ENCODE measurements at regions not wholly inside any gene's neighbourhood (a gene's known extent, or its start where the extent isn't known, plus 50 kb on each side); places are given as distances from the start of the nearest gene placed in this dataset.

DNA sequence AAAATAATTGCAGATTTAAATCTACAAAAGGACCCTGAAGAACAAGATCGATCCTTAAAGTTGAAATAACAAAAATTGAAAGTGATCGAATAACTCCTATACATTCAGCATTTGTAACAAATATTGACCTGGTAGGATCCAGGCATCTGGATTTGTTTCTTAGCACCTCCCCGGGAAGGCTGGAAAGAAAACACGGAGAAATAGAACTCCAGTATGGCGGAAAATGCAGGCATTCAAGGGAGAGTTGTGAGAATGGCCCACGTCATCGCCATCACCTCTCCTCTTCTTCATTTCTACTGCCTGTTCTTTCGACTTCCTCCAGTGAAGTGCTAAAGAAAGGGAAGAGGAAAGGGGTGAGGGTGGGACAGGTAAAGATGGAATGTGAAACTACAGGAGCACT, 242.3 kb upstream of the TFAP2D start:
- H3K9me3 ChIP-seq (ENCODE audit: low read length): no peaks in the 10 kb centered on the region
- H3K27me3 ChIP-seq (ENCODE audit: control insufficient read depth in 1 of 2, insufficient read depth in 2 of 2, low read length in 2 of 2): no peaks in the 10 kb centered on the region
- no peaks in the 10 kb centered on the region for H3K4me1 ChIP-seq (ENCODE audit: insufficient read depth, low read length)
- H3K9ac ChIP-seq (ENCODE audit: low read length): no peak overlapping the region
- H3K27ac ChIP-seq (ENCODE audit: low read depth, low read length): no peak overlapping the region
- H3K4me3 ChIP-seq (ENCODE audit: low read depth in 1 of 2, low read length in 2 of 2): no peak overlapping the region
- no peaks in the 10 kb centered on the region for H3K36me3 ChIP-seq (ENCODE audit: insufficient read depth, low read length)

DNA sequence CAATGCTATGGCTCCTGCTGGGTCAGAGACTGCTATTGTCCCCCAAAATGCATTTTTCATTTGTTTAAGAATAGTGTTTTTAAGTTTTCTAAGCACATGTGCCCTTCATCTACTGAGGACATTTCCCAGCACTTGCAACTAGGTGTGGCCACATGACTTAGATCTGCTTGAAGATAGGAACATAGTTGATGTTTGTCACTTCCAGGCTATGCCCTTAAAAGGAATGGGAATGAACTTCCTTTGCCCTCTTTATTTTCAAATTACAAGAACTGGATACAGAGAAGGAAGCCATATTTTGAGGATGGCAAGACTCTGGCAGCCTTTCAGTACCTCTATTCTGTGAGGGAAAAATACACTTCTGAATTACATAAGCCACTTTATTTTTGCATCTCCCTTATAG, 203.0 kb upstream of the TFAP2D start:
- no peaks in the 10 kb centered on the region for H3K36me3 ChIP-seq (ENCODE audit: insufficient read depth, low read length)
- H3K4me3 ChIP-seq (ENCODE audit: low read depth in 1 of 2, low read length in 2 of 2): no peak overlapping the region

DNA sequence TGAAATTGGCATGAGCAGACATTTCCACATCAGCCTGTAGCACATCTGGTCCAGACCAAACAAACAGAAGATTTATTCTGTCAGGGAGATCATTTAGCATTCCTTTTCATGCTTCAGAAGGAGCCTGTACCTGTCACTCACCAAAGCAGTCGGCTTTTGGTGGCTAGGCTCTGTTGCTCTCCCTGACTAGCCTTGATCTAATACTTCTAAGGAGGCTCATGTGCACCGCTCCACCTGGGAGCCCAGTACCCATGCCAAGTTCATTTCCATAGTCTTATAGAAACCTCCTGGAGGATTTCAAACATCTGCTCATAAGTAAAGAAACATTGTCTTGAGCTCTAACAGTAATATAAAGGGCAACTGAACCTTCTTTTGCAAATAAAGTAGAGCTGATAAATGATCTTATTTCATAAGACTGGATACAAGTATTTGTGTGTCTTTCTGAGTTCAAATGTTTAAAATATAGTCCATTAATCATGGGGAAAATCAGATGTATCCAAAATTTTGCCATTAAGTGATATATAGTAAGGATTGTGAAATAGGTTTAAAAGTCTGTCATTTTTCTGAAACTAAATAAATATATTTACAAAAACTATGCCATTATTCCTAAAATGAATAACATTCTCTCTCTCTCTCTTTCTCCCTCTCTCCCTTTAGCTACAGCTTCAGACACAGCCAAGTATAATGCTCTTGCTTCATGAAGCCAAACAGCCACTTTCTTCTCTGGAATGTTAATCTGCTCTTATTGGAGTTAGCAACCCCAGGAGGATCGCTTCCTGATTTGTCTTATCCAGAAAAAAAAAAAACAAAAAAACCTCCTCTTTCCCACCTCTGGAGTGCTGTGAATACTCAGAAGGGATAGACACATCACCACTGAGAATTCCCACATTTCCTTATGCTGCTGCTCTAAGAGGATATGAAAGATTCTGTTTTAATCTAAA, 192.7 kb upstream of the TFAP2D start:
- Histone ChIP-seq H3K27ac (ENCODE audit: low read depth, low read length) (no peak overlapping the region), H3K36me3 (ENCODE audit: insufficient read depth, low read length) (no peaks in the 10 kb centered on the region), H3K4me3 (ENCODE audit: low read depth in 1 of 2, low read length in 2 of 2) (no peak overlapping the region), H3K4me1 (ENCODE audit: insufficient read depth, low read length) (no peaks in the 10 kb centered on the region), H3K9me3 (ENCODE audit: low read length) (no peaks in the 10 kb centered on the region), H3K9ac (ENCODE audit: low read length) (no peak overlapping the region), H3K27me3 (ENCODE audit: control insufficient read depth in 1 of 2, insufficient read depth in 2 of 2, low read length in 2 of 2) (no peaks in the 10 kb centered on the region)

More for the DNA sequence above, 203.0 kb upstream of the TFAP2D start:
- H3K9ac ChIP-seq (ENCODE audit: low read length): no peak overlapping the region
- no peak overlapping the region for H3K27ac ChIP-seq (ENCODE audit: low read depth, low read length)
- H3K9me3 ChIP-seq (ENCODE audit: low read length): no peaks in the 10 kb centered on the region
- H3K27me3 ChIP-seq (ENCODE audit: control insufficient read depth in 1 of 2, insufficient read depth in 2 of 2, low read length in 2 of 2): no peaks in the 10 kb centered on the region
- no peaks in the 10 kb centered on the region for H3K4me1 ChIP-seq (ENCODE audit: insufficient read depth, low read length)

DNA sequence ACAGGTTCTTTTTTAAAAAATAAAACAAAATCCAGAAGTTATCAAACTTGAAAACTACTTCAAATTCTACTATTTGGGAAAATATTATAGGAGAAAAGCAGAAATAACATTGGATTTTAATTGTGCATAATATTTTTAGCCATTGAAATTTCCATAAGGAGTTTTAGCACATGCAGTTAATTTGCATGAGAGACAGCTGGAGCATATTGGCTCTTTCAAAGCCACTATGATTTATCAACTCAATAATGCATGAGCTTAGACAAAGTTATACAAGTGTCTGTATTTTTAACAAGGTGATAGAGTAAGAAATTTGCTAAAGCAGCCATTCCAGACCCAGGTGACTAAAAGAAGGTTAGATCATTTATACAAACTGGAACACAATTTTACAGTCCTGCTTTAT, 189.0 kb upstream of the TFAP2D start:
- Histone ChIP-seq H3K4me1 (ENCODE audit: insufficient read depth, low read length) (no peaks in the 10 kb centered on the region), H3K27ac (ENCODE audit: low read depth, low read length) (no peak overlapping the region), H3K9ac (ENCODE audit: low read length) (no peak overlapping the region), H3K36me3 (ENCODE audit: insufficient read depth, low read length) (no peaks in the 10 kb centered on the region), H3K9me3 (ENCODE audit: low read length) (no peaks in the 10 kb centered on the region), H3K27me3 (ENCODE audit: control insufficient read depth in 1 of 2, insufficient read depth in 2 of 2, low read length in 2 of 2) (no peaks in the 10 kb centered on the region), H3K4me3 (ENCODE audit: low read depth in 1 of 2, low read length in 2 of 2) (no peak overlapping the region)

DNA sequence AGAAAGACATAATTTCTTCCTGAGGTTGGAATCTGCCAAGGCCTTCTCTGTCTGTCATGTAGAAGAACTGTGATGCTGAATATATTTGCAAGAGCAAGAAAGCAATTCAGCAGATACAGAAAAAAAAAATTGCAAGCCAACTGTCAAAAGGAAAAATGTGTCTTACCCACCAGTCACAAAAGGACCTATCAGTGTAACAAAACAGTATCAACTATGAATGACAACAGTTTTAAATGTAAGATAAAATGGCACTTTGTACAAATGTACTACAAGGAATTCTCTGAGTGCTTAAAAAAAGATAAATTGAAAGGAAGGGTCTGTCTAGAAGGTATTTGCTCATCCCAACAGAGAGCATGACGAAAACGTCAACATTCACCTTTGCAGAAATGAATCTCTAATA, 185.3 kb upstream of the TFAP2D start:
- no peaks in the 10 kb centered on the region for H3K27me3 ChIP-seq (ENCODE audit: control insufficient read depth in 1 of 2, insufficient read depth in 2 of 2, low read length in 2 of 2)
- H3K36me3 ChIP-seq (ENCODE audit: insufficient read depth, low read length): no peaks in the 10 kb centered on the region
- no peaks in the 10 kb centered on the region for H3K4me1 ChIP-seq (ENCODE audit: insufficient read depth, low read length)
- no peaks in the 10 kb centered on the region for H3K9me3 ChIP-seq (ENCODE audit: low read length)
- H3K9ac ChIP-seq (ENCODE audit: low read length): no peak overlapping the region
- H3K4me3 ChIP-seq (ENCODE audit: low read depth in 1 of 2, low read length in 2 of 2): no peak overlapping the region
- no peak overlapping the region for H3K27ac ChIP-seq (ENCODE audit: low read depth, low read length)

DNA sequence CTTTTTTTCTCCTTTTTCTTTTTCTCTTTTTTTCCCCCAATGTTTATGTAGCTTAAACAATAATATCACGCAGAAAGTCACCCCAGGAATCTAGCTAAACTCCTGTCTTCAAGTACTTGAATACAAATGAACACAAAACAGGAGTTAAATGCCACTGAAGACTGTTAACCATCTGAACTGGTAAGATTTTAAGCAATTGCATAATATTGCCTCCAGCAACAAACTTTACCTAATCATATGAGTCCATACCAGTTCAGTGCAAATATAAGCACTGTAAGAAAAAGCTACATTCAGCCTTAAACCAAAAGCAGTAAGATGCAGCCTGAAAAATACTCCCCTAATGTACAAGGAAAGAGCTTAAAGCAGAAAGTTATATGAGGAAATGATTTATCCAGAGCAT, 173.9 kb upstream of the TFAP2D start:
- H3K27me3 ChIP-seq (ENCODE audit: control insufficient read depth in 1 of 2, insufficient read depth in 2 of 2, low read length in 2 of 2): no peaks in the 10 kb centered on the region
- no peak overlapping the region for H3K4me3 ChIP-seq (ENCODE audit: low read depth in 1 of 2, low read length in 2 of 2)
- no peaks in the 10 kb centered on the region for H3K36me3 ChIP-seq (ENCODE audit: insufficient read depth, low read length)
- H3K9ac ChIP-seq (ENCODE audit: low read length): no peak overlapping the region
- H3K27ac ChIP-seq (ENCODE audit: low read depth, low read length): no peak overlapping the region
- no peaks in the 10 kb centered on the region for H3K9me3 ChIP-seq (ENCODE audit: low read length)
- no peaks in the 10 kb centered on the region for H3K4me1 ChIP-seq (ENCODE audit: insufficient read depth, low read length)

DNA sequence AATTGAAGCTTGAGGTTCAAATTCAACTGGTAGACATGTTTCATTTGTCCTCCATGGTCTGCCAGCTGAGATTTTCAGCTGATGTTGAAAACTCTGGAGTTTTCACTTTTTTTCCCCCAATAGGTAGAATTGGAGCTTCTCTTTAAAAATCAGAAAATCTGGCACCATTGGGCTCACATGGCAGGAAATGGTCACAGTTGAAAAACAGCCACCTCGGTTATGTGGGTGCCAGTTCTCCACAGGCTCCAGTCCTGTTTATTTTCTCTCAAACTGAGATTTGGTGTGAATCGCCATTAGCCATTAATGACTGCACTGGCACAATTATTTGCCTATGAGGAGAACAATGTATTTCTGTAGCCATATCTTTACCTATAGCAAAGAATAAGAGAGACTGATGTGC, 171.4 kb upstream of the TFAP2D start:
- Histone ChIP-seq H3K9ac (ENCODE audit: low read length) (no peak overlapping the region), H3K27me3 (ENCODE audit: control insufficient read depth in 1 of 2, insufficient read depth in 2 of 2, low read length in 2 of 2) (no peaks in the 10 kb centered on the region), H3K9me3 (ENCODE audit: low read length) (no peaks in the 10 kb centered on the region), H3K4me3 (ENCODE audit: low read depth in 1 of 2, low read length in 2 of 2) (no peak overlapping the region), H3K4me1 (ENCODE audit: insufficient read depth, low read length) (no peaks in the 10 kb centered on the region), H3K27ac (ENCODE audit: low read depth, low read length) (no peak overlapping the region), H3K36me3 (ENCODE audit: insufficient read depth, low read length) (no peaks in the 10 kb centered on the region)

DNA sequence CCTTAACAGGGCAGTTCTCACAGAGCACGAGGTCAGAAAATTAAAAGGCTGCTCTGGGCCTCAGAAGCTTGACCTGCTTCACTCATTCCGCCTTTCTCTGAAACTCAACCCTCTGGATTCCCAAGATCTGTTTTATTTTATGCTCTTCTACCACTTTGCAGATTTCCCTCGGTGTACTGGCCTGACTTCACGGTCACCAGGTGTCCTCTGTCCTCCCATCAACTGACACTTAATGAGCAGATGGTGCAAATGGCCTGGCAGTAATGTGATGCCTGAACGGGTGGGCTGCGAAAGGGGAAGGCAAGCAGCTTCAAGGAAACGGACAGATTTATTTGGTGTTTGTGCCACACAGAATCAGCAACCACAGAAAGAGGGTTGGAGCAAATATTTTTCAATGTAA, 169.7 kb upstream of the TFAP2D start:
- H3K36me3 ChIP-seq (ENCODE audit: insufficient read depth, low read length): no peaks in the 10 kb centered on the region
- no peak overlapping the region for H3K9ac ChIP-seq (ENCODE audit: low read length)
- no peaks in the 10 kb centered on the region for H3K27me3 ChIP-seq (ENCODE audit: control insufficient read depth in 1 of 2, insufficient read depth in 2 of 2, low read length in 2 of 2)
- no peak overlapping the region for H3K27ac ChIP-seq (ENCODE audit: low read depth, low read length)
- H3K4me3 ChIP-seq (ENCODE audit: low read depth in 1 of 2, low read length in 2 of 2): no peak overlapping the region
- no peaks in the 10 kb centered on the region for H3K9me3 ChIP-seq (ENCODE audit: low read length)
- H3K4me1 ChIP-seq (ENCODE audit: insufficient read depth, low read length): no peaks in the 10 kb centered on the region

DNA sequence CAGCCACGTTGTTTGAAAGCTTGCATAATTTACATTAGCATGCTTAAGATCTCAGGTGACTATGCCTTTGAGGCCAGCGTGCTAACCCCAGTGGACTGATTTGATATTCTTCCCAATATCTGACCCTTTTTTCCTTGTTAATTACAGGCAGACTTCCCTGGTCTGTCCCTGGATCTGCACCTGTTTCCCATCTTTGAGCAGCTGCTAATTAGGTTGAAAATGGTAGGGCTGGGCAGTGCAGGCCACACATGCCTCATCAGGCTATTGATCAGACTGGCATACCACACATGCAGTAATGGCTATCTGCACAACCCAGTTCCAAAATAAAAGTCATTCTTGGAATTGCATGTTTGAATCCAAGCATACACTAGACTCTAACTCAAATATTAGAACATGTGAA, 164.3 kb upstream of the TFAP2D start:
- no peaks in the 10 kb centered on the region for H3K9me3 ChIP-seq (ENCODE audit: low read length)
- H3K27me3 ChIP-seq (ENCODE audit: control insufficient read depth in 1 of 2, insufficient read depth in 2 of 2, low read length in 2 of 2): no peaks in the 10 kb centered on the region
- H3K4me3 ChIP-seq (ENCODE audit: low read depth in 1 of 2, low read length in 2 of 2): no peak overlapping the region
- no peak overlapping the region for H3K27ac ChIP-seq (ENCODE audit: low read depth, low read length)
- H3K4me1 ChIP-seq (ENCODE audit: insufficient read depth, low read length): no peaks in the 10 kb centered on the region
- H3K9ac ChIP-seq (ENCODE audit: low read length): no peak overlapping the region
- no peaks in the 10 kb centered on the region for H3K36me3 ChIP-seq (ENCODE audit: insufficient read depth, low read length)

DNA sequence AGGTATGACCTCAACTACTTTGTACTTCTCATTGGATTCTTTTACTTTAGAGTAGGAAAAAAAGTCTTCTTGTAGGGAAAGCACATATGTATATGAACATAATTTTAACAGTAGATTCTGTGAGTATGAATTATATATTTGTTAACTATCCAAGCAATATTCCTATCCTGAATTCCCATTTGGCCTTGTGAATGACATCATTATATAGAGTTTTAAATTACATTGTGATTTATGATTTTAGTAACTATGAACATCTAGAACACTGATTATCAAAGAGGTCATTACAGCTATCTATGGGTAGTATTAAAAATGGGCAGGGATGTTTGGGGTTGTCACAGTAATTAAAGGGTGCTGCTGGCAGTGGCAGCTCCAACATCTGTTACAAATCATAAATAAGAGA, 163.9 kb upstream of the TFAP2D start:
- Histone ChIP-seq H3K4me3 (ENCODE audit: low read depth in 1 of 2, low read length in 2 of 2) (no peak overlapping the region), H3K27ac (ENCODE audit: low read depth, low read length) (no peak overlapping the region), H3K4me1 (ENCODE audit: insufficient read depth, low read length) (no peaks in the 10 kb centered on the region), H3K9me3 (ENCODE audit: low read length) (no peaks in the 10 kb centered on the region), H3K9ac (ENCODE audit: low read length) (no peak overlapping the region), H3K36me3 (ENCODE audit: insufficient read depth, low read length) (no peaks in the 10 kb centered on the region), H3K27me3 (ENCODE audit: control insufficient read depth in 1 of 2, insufficient read depth in 2 of 2, low read length in 2 of 2) (no peaks in the 10 kb centered on the region)

DNA sequence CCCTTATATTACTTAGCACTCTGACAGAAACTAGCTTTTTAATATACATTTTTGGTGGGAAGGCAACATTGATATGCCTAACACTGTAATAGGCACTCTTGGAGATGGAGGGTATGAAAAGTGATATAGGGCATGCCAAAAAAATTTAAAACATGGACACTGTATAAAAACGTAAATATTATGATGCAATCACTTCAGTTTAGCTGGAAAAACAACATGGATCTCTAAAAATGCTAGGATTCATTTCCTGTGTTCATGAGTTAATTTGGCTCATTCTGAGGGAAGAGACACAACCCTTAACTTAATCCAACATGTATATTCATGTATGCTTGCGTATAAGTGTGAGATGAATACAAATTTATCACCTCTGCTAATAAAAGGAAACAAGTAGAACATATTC, 157.3 kb upstream of the TFAP2D start:
- no peaks in the 10 kb centered on the region for H3K4me1 ChIP-seq (ENCODE audit: insufficient read depth, low read length)
- no peaks in the 10 kb centered on the region for H3K36me3 ChIP-seq (ENCODE audit: insufficient read depth, low read length)
- no peak overlapping the region for H3K4me3 ChIP-seq (ENCODE audit: low read depth in 1 of 2, low read length in 2 of 2)
- no peaks in the 10 kb centered on the region for H3K9me3 ChIP-seq (ENCODE audit: low read length)
- H3K27me3 ChIP-seq (ENCODE audit: control insufficient read depth in 1 of 2, insufficient read depth in 2 of 2, low read length in 2 of 2): no peaks in the 10 kb centered on the region
- no peak overlapping the region for H3K9ac ChIP-seq (ENCODE audit: low read length)
- no peak overlapping the region for H3K27ac ChIP-seq (ENCODE audit: low read depth, low read length)

DNA sequence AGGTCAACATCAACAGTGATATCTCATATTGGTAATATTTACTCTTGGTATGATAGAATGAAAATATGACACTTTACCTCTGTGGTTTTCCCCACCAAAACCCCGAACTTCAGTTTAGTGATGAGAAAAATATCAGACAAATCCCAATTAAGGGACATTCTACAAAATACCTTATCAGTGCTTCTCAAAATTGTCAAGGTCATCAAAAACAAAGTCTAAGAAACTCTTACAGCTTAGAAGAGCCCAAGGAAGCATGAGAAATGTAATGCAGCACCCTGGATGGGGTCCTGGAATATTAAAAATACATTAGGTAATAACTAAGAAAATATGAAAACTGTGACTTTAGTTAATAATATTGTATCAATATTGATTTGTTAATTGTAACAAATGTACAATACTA, 148.3 kb upstream of the TFAP2D start:
- H3K9me3 ChIP-seq (ENCODE audit: low read length): no peaks in the 10 kb centered on the region
- H3K27ac ChIP-seq (ENCODE audit: low read depth, low read length): no peak overlapping the region
- H3K4me1 ChIP-seq (ENCODE audit: insufficient read depth, low read length): no peaks in the 10 kb centered on the region
- no peak overlapping the region for H3K4me3 ChIP-seq (ENCODE audit: low read depth in 1 of 2, low read length in 2 of 2)
- H3K27me3 ChIP-seq (ENCODE audit: control insufficient read depth in 1 of 2, insufficient read depth in 2 of 2, low read length in 2 of 2): no peaks in the 10 kb centered on the region
- H3K9ac ChIP-seq (ENCODE audit: low read length): no peak overlapping the region
- no peaks in the 10 kb centered on the region for H3K36me3 ChIP-seq (ENCODE audit: insufficient read depth, low read length)
